LNCAP (cell line): ENCODE measurements at regions not wholly inside any gene's neighbourhood (a gene's known extent, or its start where the extent isn't known, plus 50 kb on each side); places are given as distances from the start of the nearest gene placed in this dataset.

ENCODE experiments used
- CTCF ChIP-seq: fragments of 450-650 bp; IDR thresholded peaks from 2 replicates; pipeline ENCODE4 v1.5.1; 2017; ENCODE audit warnings: mild to moderate bottlenecking

GRCh38 chr1:80931178-80931577, 869.6 kb upstream of the ADGRL2 start:
- no peak for TF ChIP-seq CTCF

GRCh38 chr1:80929868-80930508, 870.7 kb upstream of the ADGRL2 start:
- peak; percentile 10; the same call in 1 of the 2 replicates for TF ChIP-seq CTCF

DNA sequence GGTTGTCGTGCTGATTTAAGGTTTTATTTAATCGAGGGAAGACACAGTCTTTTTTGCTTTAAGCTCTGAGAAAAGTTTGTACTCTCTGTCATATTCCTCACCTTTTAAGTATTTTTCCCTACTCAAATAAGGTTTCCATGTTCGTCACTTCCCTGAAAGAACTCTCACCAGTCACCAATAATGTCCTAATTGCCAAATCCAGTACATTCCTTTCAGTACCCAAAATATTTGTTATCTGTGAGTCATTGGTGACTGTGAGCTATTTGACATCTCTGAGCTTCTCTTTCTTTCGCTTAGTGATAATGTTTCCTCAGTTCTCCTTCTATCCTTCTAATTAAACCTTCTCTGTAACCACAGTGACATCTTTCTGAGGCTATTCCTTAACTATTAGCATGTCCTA, 874.2 kb upstream of the ADGRL2 start:
- TF ChIP-seq CTCF: no peak

- no peak for TF ChIP-seq CTCF
Measured at GRCh38 chr1:80925130-80925805, 875.5 kb upstream of the ADGRL2 start.

DNA sequence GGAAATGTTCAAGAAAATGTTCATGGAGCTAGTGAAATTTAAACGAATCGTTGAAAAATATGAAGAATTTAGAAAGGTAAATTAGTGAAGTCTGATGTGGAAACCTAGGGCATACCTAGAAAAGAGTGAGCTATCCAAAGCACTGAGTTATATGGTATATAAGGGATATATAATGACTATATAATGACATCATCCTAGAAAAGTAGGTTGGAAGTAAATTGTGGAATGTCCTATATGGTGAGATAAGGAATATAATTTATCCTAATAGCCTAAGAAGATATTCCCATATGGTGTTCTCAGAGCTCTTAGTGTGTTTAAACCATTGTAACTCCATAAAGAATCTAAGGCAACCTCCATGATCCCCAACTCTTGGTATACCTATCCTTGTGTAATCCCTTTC, 876.4 kb upstream of the ADGRL2 start:
- TF ChIP-seq CTCF: no peak

DNA sequence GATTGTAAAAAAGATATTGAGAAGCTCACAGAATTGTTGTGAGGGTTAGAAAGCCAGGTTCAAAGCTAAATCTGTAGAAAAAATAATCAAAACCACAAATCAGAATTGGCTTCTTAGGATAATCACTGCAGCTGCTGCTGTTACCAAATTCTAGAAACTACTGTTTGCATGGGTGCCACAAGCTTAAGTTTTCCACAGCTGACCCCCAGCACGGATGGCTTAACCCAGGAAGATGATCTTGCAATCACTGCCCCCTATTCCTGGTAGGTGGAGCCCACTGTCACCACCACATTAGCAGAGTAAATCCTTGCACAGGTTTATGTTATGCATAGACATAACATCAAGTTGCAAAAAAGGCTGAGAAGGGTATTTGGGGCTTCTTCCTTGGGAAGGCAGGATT, 877.8 kb upstream of the ADGRL2 start:
- no peak for TF ChIP-seq CTCF

DNA sequence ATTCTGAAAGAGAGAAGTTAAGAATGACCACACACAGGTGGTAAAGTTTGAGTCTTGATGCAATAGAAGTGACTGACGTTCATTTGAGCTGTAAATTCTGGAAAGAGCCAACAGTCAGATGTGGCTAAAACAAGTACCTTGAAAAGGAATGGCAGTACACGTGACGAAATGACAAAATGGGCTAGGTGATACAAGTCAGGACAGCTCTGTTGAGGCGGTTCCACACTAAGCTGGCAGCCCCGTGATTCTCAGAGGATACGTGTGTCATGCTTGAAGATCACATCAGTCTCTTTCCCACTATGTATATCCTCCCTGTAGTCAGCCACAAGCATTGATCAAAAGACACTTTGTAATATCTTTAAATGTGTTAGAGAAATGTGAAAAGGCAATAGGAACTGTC, 881.3 kb upstream of the ADGRL2 start:
- TF ChIP-seq CTCF: no peak
